Body of pancreas (tissue), 4 donors: ENCODE measurements at regions not wholly inside any gene's neighbourhood (a gene's known extent, or its start where the extent isn't known, plus 50 kb on each side); places are given as distances from the start of the nearest gene placed in this dataset.

Source experiments
- POLR2A ChIP-seq, 3 donors: fragments of 450-650 bp; IDR thresholded peaks; one replicate each; pipeline ENCODE4 v1.6.1; 2016; ENCODE audit warnings: antibody characterized with exemption in 3 of 3, mild to moderate bottlenecking in 2 of 3
- TF ChIP-seq, protein P1 (sequence below), 7 experiments: fragments of 450-650 bp in 4 of 7; fragments of 200-600 bp in 3 of 7; sonication (generic) in 3 of 7; IDR thresholded peaks; one replicate each; pipeline ENCODE4 v1.5.1; 2016 to 2019; ENCODE audit warnings: antibody characterized with exemption in 7 of 7

DNA sequence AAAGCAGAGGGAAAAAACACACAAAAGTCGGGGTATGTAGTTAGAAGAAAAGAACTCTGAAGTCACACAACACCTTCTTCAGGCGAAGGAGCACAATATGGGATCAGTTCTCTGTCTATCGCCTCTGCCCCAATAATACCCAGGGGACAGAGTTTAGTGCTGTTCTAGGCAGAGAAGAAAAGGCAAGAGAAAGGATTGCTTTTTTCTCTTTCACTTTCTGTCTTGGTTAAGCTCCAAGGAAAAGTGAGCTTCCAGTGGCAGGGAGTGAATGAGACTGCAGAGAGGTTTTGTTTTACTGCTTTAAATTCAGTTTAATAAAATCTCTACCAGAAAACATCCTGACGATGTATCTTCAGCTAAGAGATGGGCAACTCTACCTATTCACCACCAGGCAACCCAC, 86.6 kb upstream of the STXBP5 start:
- TF ChIP-seq, protein P1, sequence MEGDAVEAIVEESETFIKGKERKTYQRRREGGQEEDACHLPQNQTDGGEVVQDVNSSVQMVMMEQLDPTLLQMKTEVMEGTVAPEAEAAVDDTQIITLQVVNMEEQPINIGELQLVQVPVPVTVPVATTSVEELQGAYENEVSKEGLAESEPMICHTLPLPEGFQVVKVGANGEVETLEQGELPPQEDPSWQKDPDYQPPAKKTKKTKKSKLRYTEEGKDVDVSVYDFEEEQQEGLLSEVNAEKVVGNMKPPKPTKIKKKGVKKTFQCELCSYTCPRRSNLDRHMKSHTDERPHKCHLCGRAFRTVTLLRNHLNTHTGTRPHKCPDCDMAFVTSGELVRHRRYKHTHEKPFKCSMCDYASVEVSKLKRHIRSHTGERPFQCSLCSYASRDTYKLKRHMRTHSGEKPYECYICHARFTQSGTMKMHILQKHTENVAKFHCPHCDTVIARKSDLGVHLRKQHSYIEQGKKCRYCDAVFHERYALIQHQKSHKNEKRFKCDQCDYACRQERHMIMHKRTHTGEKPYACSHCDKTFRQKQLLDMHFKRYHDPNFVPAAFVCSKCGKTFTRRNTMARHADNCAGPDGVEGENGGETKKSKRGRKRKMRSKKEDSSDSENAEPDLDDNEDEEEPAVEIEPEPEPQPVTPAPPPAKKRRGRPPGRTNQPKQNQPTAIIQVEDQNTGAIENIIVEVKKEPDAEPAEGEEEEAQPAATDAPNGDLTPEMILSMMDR (IDR thresholded peaks at IDR 0.05), result no peak
- TF ChIP-seq POLR2A (IDR thresholded peaks at IDR 0.05), result no peak
